ENCODE measurements at regions not wholly inside any gene's neighbourhood (a gene's known extent, or its start where the extent isn't known, plus 50 kb on each side); places are given as distances from the start of the nearest gene placed in this dataset.

- H3K9me3 ChIP-seq = no peaks in the 10 kb centered on the region
- H3K27me3 ChIP-seq = no peaks in the 10 kb centered on the region
- no peaks in the 10 kb centered on the region for H3K36me3 ChIP-seq
- no peak for TF ChIP-seq CTCF (IDR thresholded peaks at IDR 0.05)
- no peak for DNase-seq
- H3K27ac ChIP-seq = no peak overlapping the region
- no peak for ATAC-seq
- no peak overlapping the region for H3K4me3 ChIP-seq
- intact Hi-C loops (cut with DNase I) = no loop called here
- H3K4me1 ChIP-seq = no peaks in the 10 kb centered on the region
These were observed 142.4 kb downstream of the CAAP1 start for GRCh38 chr9:26750162-26750561.

- ATAC-seq (no peak), DNase-seq (no peak)
- Histone ChIP-seq H3K4me3 (no peak overlapping the region), H3K27me3 (no peaks in the 10 kb centered on the region), H3K27ac (no peak overlapping the region), H3K9me3 (no peaks in the 10 kb centered on the region), H3K4me1 (peaks cover 0 to 5% of the 10 kb centered on the region in 2 donors), H3K36me3 (no peaks in the 10 kb centered on the region)
- no peak for TF ChIP-seq CTCF (IDR thresholded peaks at IDR 0.05)
- intact Hi-C loops (cut with DNase I) = loop anchor here in 1 of 2 donors (10.0 kb wide), 2 partner anchors 106 to 226 kb away; no protein-coding TSS in a partner anchor
These were observed 144.0 kb downstream of the CAAP1 start for GRCh38 chr9:26748449-26749058.

GRCh38 chr9:26747611-26748010 is 145.0 kb downstream of the CAAP1 start:
- intact Hi-C loops (cut with DNase I) = loop anchor here in 1 of 2 donors (10.0 kb wide), 2 partner anchors 107 to 227 kb away; no protein-coding TSS in a partner anchor
- no peak for DNase-seq
- Histone ChIP-seq H3K4me3 (no peak overlapping the region), H3K4me1 (peaks cover 0 to 5% of the 10 kb centered on the region in 2 donors), H3K27ac (no peak overlapping the region), H3K36me3 (no peaks in the 10 kb centered on the region), H3K9me3 (no peaks in the 10 kb centered on the region), H3K27me3 (no peaks in the 10 kb centered on the region)
- no peak for ATAC-seq
- no peak for TF ChIP-seq CTCF (IDR thresholded peaks at IDR 0.05)

DNA sequence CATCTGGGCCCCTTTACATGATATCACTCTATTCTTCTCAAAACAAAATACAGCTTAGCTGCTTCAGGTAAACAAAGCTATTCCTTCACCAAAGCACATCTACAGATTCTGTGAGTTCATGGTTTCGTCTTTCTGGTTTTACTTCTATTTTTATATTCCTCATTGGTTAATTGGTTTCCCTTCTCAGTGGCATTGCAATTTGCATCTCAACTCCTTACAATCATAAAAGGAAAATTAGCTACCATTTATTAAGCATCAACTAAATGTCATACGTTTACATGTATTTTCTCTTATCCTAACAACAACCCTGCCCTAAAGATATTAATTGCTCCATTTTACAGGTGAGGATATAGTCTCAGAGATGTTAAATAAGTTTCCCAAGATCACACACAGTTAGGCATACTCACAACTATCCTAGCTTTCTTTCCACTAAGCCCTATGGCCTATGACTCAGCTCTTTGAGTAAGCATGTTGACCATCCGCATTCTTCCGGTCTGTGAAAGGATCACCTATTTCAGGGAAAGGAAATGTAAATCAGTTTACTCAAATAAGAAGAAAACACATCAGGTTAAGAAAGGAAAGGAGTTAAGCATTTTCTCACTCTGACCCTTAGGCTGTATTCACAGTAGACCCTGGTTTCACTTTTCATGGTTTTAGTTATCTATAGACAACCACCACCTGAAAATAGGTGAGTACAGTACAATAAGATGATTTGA is 146.1 kb downstream of the CAAP1 start:
- ATAC-seq = peak; percentile 79
- Histone ChIP-seq H3K36me3 (no peaks in the 10 kb centered on the region), H3K27ac (no peak overlapping the region), H3K27me3 (no peaks in the 10 kb centered on the region), H3K4me3 (no peak overlapping the region), H3K4me1 (peaks cover 0 to 5% of the 10 kb centered on the region in 2 donors), H3K9me3 (no peaks in the 10 kb centered on the region)
- intact Hi-C loops (cut with DNase I) = loop anchor here in 1 of 2 donors (10.0 kb wide), 2 partner anchors 108 to 228 kb away; no protein-coding TSS in a partner anchor
- TF ChIP-seq CTCF (IDR thresholded peaks at IDR 0.05) = no peak
- no peak for DNase-seq

DNA sequence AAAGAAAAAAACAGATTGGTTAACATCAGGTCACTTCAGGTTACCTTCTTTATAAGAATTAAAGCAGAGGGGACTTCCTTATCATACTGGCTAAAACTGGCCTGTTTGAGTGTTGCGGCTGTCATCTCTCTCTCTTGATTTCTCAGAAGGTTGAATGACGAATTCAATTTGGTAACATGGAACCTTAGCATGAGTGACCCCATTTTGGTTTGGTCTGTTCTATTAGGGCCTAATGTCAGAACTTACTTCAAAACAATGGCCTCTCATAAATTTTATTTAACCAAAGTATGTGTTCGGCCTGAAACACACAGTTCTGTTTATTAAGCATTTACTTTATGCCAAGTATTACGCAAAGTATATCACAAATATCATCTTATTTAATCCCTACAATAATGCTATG is 147.5 kb downstream of the CAAP1 start:
- intact Hi-C loops (cut with DNase I) = loop anchor here in 1 of 2 donors (10.0 kb wide), 2 partner anchors 110 to 230 kb away; no protein-coding TSS in a partner anchor
- peaks cover 0 to 5% of the 10 kb centered on the region in 2 donors for H3K4me1 ChIP-seq
- DNase-seq = no peak
- no peak for ATAC-seq
- no peaks in the 10 kb centered on the region for H3K36me3 ChIP-seq
- H3K4me3 ChIP-seq = no peak overlapping the region
- H3K9me3 ChIP-seq = no peaks in the 10 kb centered on the region
- no peak overlapping the region for H3K27ac ChIP-seq
- TF ChIP-seq CTCF (IDR thresholded peaks at IDR 0.05) = no peak
- no peaks in the 10 kb centered on the region for H3K27me3 ChIP-seq
